Peyer's patch (tissue), 4 donors: ENCODE measurements at regions not wholly inside any gene's neighbourhood (a gene's known extent, or its start where the extent isn't known, plus 50 kb on each side); places are given as distances from the start of the nearest gene placed in this dataset.

Experiments used
- DNase-seq, 3 donors: peaks; one replicate each; pipeline ENCODE4 v3.0.0-alpha.2; 2017 to 2019
- H3K27ac ChIP-seq, 4 donors: fragments of 200-600 bp; sonication (generic); one replicate each; pipeline ENCODE4 v1.5.1; 2016 to 2019
- H3K27me3 ChIP-seq, 2 donors: fragments of 200-600 bp; sonication (generic); one replicate each; pipeline ENCODE4 v1.5.1; 2019
- H3K36me3 ChIP-seq, 3 donors: fragments of 200-600 bp; sonication (generic); one replicate each; pipeline ENCODE4 v1.5.1; 2016 to 2019
- H3K4me1 ChIP-seq, 4 donors: fragments of 200-600 bp; sonication (generic); one replicate each; pipeline ENCODE4 v1.5.1; 2016 to 2019
- H3K4me3 ChIP-seq, 4 donors: fragments of 200-600 bp; sonication (generic); 1 replicate in 3 of 4; 2 replicates in 1 of 4; pipeline ENCODE4 v1.5.1; 2016 to 2019; ENCODE audit warnings: mild to moderate bottlenecking in 1 of 4
- H3K9me3 ChIP-seq, 4 donors: fragments of 200-600 bp; sonication (generic); one replicate each; pipeline ENCODE4 v1.5.1; 2016 to 2019; ENCODE audit warnings: mild to moderate bottlenecking in 1 of 4
- POLR2A ChIP-seq, 2 donors: fragments of 450-650 bp; IDR thresholded peaks; one replicate each; pipeline ENCODE4 v1.5.1; 2017; ENCODE audit warnings: antibody characterized with exemption in 2 of 2, mild to moderate bottlenecking in 2 of 2, moderate library complexity in 2 of 2
- TF ChIP-seq, protein P1 (sequence below), 6 experiments: fragments of 450-650 bp in 4 of 6; fragments of 200-600 bp in 2 of 6; sonication (generic) in 1 of 6; IDR thresholded peaks; one replicate each; pipeline ENCODE4 v1.5.1; 2017 to 2019; ENCODE audit warnings: antibody characterized with exemption in 6 of 6, mild to moderate bottlenecking in 3 of 6, moderate library complexity in 1 of 6

DNA sequence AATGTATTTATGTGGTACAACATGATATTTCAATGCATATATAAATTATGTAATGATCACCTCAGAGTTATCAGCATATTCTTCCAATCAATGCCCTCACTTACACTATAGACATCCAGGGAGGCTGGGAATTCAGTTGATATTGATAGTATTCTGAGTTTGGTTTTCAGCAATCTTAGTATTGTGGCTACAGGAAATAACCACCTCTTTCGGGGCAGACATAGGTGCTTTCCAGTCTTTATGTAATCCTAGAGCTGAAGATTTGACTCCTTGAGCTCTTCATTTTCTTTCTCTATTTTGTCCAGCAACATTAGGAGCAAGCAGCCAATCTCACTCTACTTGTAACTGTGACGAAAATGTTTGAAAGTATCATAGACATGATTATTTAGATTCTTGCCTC is 712.7 kb upstream of the KIRREL3 start:
- Histone ChIP-seq H3K9me3 (no peaks in the 10 kb centered on the region), H3K36me3 (no peaks in the 10 kb centered on the region), H3K27ac (no peak overlapping the region), H3K27me3 (no peaks in the 10 kb centered on the region), H3K4me3 (no peak overlapping the region), H3K4me1 (no peaks in the 10 kb centered on the region)
- no peak for DNase-seq
- TF ChIP-seq POLR2A (IDR thresholded peaks at IDR 0.05): no peak

DNA sequence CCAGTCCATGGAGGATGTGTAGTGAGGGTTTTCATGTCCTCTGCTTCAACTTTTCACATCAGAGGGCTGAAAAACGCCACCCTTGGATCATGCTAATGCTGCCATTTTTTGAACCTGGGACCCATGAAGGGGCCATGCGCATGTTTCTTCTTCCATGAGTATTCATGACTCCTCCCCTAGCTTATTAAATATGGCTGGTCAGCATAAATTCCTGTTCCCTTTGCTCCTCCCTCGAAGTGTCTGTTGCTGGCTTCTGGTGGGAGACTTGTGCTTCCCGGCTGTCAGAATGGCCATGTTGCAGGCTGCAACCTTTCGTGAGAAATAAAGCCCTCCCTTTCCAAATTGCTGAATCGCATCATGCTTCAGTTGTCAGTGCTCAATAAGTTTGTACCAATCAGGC is 711.2 kb upstream of the KIRREL3 start:
- TF ChIP-seq POLR2A (IDR thresholded peaks at IDR 0.05): no peak
- TF ChIP-seq, protein P1, sequence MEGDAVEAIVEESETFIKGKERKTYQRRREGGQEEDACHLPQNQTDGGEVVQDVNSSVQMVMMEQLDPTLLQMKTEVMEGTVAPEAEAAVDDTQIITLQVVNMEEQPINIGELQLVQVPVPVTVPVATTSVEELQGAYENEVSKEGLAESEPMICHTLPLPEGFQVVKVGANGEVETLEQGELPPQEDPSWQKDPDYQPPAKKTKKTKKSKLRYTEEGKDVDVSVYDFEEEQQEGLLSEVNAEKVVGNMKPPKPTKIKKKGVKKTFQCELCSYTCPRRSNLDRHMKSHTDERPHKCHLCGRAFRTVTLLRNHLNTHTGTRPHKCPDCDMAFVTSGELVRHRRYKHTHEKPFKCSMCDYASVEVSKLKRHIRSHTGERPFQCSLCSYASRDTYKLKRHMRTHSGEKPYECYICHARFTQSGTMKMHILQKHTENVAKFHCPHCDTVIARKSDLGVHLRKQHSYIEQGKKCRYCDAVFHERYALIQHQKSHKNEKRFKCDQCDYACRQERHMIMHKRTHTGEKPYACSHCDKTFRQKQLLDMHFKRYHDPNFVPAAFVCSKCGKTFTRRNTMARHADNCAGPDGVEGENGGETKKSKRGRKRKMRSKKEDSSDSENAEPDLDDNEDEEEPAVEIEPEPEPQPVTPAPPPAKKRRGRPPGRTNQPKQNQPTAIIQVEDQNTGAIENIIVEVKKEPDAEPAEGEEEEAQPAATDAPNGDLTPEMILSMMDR (IDR thresholded peaks at IDR 0.05): no peak
- Histone ChIP-seq H3K4me1 (no peaks in the 10 kb centered on the region), H3K36me3 (no peaks in the 10 kb centered on the region), H3K9me3 (no peaks in the 10 kb centered on the region), H3K27me3 (no peaks in the 10 kb centered on the region), H3K4me3 (no peak overlapping the region), H3K27ac (no peak overlapping the region)
- DNase-seq: no peak

DNA sequence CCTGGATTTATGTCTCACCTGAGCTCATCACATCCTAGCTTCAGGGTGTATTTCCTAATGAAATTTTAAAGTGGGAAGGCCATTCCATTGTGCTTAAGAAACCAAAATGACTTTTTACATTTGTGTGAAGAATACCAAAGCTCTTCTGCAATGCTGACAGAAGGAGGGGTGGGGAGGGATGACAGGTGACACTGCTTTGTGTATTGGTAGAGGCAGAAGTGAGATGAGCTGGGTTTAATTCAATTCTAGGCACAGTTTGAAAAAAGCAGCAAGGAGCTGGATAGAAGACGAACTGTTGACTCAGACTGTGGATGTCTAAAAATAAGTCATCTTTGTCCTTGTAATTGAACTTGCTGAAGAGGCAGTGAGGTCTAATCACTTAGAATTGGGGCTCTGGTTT is 710.3 kb upstream of the KIRREL3 start:
- Histone ChIP-seq H3K27me3 (no peaks in the 10 kb centered on the region), H3K9me3 (no peaks in the 10 kb centered on the region), H3K27ac (no peak overlapping the region), H3K36me3 (no peaks in the 10 kb centered on the region), H3K4me3 (no peak overlapping the region), H3K4me1 (no peaks in the 10 kb centered on the region)
- DNase-seq: no peak
- TF ChIP-seq, protein P1 (IDR thresholded peaks at IDR 0.05): no peak
- no peak for TF ChIP-seq POLR2A (IDR thresholded peaks at IDR 0.05)

DNA sequence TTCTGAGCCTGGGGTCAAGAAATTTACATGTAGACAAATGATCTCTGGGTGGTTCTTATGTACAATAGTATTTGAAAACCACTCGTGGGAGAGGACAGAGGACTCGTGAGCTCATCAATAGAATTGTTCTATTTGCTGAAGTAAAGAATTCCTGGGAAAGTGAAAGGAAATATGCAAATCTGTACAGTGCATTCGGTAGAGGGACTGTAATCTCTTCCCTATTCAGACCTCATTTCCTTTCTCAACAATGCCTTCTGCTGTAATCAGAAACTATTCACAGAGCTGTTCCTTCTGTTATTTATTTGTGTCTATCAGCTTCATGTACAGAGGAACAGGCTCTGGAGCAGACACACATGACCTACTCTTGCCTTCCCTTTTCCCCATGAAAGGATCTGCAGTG is 709.4 kb upstream of the KIRREL3 start:
- Histone ChIP-seq H3K4me3 (no peak overlapping the region), H3K4me1 (no peaks in the 10 kb centered on the region), H3K27ac (no peak overlapping the region), H3K36me3 (no peaks in the 10 kb centered on the region), H3K27me3 (no peaks in the 10 kb centered on the region), H3K9me3 (no peaks in the 10 kb centered on the region)
- no peak for TF ChIP-seq POLR2A (IDR thresholded peaks at IDR 0.05)
- TF ChIP-seq, protein P1 (IDR thresholded peaks at IDR 0.05): no peak
- no peak for DNase-seq

DNA sequence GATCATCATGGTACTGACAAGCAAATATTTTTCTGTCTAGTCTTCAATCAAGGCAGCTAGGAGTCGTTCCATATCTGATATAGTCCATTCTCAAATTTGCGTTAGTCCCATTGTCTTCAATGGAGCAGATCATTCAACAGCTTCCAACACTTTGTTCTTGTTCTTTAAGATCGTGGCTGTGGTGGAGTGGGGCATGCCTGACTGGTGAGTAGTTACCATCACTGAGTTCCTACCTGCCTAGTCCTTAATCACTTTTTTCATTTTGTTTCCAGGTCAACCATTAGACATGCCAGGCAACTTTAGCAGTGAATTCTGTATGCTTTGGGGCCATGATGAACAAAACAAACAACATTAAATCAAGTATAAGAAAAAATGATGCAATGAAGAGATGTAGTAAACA is 693.1 kb upstream of the KIRREL3 start:
- Histone ChIP-seq H3K27me3 (no peaks in the 10 kb centered on the region), H3K9me3 (no peaks in the 10 kb centered on the region), H3K27ac (no peak overlapping the region), H3K36me3 (no peaks in the 10 kb centered on the region), H3K4me1 (no peaks in the 10 kb centered on the region), H3K4me3 (no peak overlapping the region)
- DNase-seq: no peak
- TF ChIP-seq, protein P1 (IDR thresholded peaks at IDR 0.05): no peak
- no peak for TF ChIP-seq POLR2A (IDR thresholded peaks at IDR 0.05)

DNA sequence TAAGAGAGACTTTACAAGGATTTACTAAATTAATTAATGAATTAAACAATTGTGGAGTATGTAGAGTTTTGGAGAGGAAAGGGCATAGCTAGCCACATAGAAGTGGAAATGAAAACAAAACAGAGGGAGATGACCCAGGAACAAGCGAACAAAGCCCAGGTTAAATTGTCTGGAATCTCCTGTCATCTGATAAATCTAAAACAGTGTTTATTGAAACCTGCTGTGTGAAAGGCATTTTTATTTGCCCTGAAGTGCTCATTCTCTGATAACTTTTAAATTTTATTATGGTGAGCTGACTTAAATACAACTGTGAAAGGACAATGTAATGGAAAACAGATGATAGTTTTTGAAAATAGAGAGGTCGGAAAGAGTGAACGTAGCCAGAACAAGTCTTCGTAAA is 682.8 kb upstream of the KIRREL3 start:
- H3K9me3 ChIP-seq: no peaks in the 10 kb centered on the region
- no peak overlapping the region for H3K27ac ChIP-seq
- H3K4me1 ChIP-seq: no peaks in the 10 kb centered on the region
- H3K36me3 ChIP-seq: no peaks in the 10 kb centered on the region
- TF ChIP-seq, protein P1 (IDR thresholded peaks at IDR 0.05): no peak
- H3K27me3 ChIP-seq: no peaks in the 10 kb centered on the region
- no peak overlapping the region for H3K4me3 ChIP-seq
- no peak for DNase-seq
